SU-DHL-6 (cell line): ENCODE measurements at regions not wholly inside any gene's neighbourhood (a gene's known extent, or its start where the extent isn't known, plus 50 kb on each side); places are given as distances from the start of the nearest gene placed in this dataset.

Experiments
- CTCF ChIP-seq: fragments of 200-600 bp; sonication (generic); IDR thresholded peaks from one replicate; pipeline ENCODE4 v1.5.1; 2017; ENCODE audit warnings: antibody characterized with exemption, mild to moderate bottlenecking, low read length, moderate library complexity; ENCODE audit not compliant: insufficient read depth, poor library complexity, severe bottlenecking
- EZH2phosphoT487 ChIP-seq: fragments of 200-600 bp; sonication (generic), shearing (Covaris generic); conservative IDR thresholded peaks from 2 replicates; pipeline ENCODE4 v1.6.1; 2018; ENCODE audit warnings: mild to moderate bottlenecking, antibody characterized with exemption, low read length, moderate library complexity, mixed read lengths

DNA sequence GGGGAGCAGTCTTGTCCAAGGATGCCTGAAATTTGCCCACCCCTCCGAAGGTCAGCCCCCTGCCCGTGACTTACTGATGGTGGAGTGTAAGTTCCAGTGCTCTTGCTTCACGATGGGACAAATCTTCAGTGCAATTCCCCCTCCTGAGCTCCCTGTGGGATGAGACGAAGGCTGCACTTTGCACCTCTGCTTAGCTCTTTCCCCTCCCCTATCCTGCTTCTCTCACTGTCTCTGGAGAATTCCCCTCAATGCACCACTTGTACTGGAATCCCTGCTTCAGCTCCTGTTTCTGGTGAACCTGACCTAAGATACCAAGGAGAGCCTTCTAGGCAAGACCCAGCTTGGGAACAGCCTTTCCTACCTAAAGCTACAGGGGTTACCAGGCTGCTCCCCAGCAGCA is 122.9 kb upstream of the ZMIZ1 start:
- TF ChIP-seq CTCF (no peak), EZH2phosphoT487 (no peak)
